ENCODE measurements at regions not wholly inside any gene's neighbourhood (a gene's known extent, or its start where the extent isn't known, plus 50 kb on each side); places are given as distances from the start of the nearest gene placed in this dataset.

- no peak for DNase-seq
Measured at GRCh38 chr5:175166026-175166425, 278.0 kb downstream of the DRD1 start.

- no peak for DNase-seq
Measured at GRCh38 chr5:175163586-175164275, 280.3 kb downstream of the DRD1 start.

- no peak for DNase-seq
Measured at GRCh38 chr5:175162036-175162435, 281.9 kb downstream of the DRD1 start.

GRCh38 chr5:175159956-175160355, 284.0 kb downstream of the DRD1 start:
- peak; percentile 3 for DNase-seq

- no peak for DNase-seq
Measured at GRCh38 chr5:175148636-175149172, 295.3 kb downstream of the DRD1 start.

- no peak for DNase-seq
Measured at GRCh38 chr5:175146733-175147132, 297.2 kb downstream of the DRD1 start.

GRCh38 chr5:175141421-175141820, 302.6 kb downstream of the DRD1 start:
- no peak for DNase-seq

GRCh38 chr5:175133185-175133584, 310.8 kb downstream of the DRD1 start:
- no peak for DNase-seq

GRCh38 chr5:175131432-175131831, 312.6 kb downstream of the DRD1 start:
- DNase-seq: no peak

- DNase-seq: no peak
Measured at GRCh38 chr5:175129619-175130018, 314.4 kb downstream of the DRD1 start.

GRCh38 chr5:175129121-175129520, 314.9 kb downstream of the DRD1 start:
- no peak for DNase-seq

GRCh38 chr5:175124821-175125220, 319.2 kb downstream of the DRD1 start:
- no peak for DNase-seq

GRCh38 chr5:175124251-175124813, 319.6 kb downstream of the DRD1 start:
- no peak for DNase-seq

- no peak for DNase-seq
Measured at GRCh38 chr5:175123542-175123941, 320.4 kb downstream of the DRD1 start.

- no peak for DNase-seq
Measured at GRCh38 chr5:175121457-175121856, 322.5 kb downstream of the DRD1 start.

- no peak for DNase-seq
Measured at GRCh38 chr5:175120412-175120811, 323.6 kb downstream of the DRD1 start.

- no peak for DNase-seq
Measured at GRCh38 chr5:175118700-175119309, 325.2 kb downstream of the DRD1 start.

- DNase-seq: no peak
Measured at GRCh38 chr5:175116466-175117048, 327.4 kb downstream of the DRD1 start.

GRCh38 chr5:175115831-175116230, 328.2 kb downstream of the DRD1 start:
- DNase-seq: no peak

GRCh38 chr5:175113947-175114346, 330.0 kb downstream of the DRD1 start:
- DNase-seq: no peak

GRCh38 chr5:175109058-175109755, 334.8 kb downstream of the DRD1 start:
- DNase-seq: no peak

GRCh38 chr5:175107865-175108264, 336.1 kb downstream of the DRD1 start:
- no peak for DNase-seq

Data from right kidney (tissue), 1 donor.